GM19328 (cell line): ENCODE measurements at regions not wholly inside any gene's neighbourhood (a gene's known extent, or its start where the extent isn't known, plus 50 kb on each side); places are given as distances from the start of the nearest gene placed in this dataset.

Experiments used
- ATAC-seq: cut with Tn5 transposase; IDR thresholded peaks from one replicate; pipeline ENCODE4 v1.9.1; 2021; ENCODE audit warnings: mild to moderate bottlenecking, moderate library complexity; ENCODE audit not compliant: unreplicated experiment

- no peak for ATAC-seq
Measured at GRCh38 chr4:11342401-11342800, 86.3 kb downstream of the HS3ST1 start.

- no peak for ATAC-seq
Measured at GRCh38 chr4:11341337-11342043, 87.2 kb downstream of the HS3ST1 start.

- ATAC-seq = no peak
Measured at GRCh38 chr4:11338956-11339782, 89.5 kb downstream of the HS3ST1 start.

DNA sequence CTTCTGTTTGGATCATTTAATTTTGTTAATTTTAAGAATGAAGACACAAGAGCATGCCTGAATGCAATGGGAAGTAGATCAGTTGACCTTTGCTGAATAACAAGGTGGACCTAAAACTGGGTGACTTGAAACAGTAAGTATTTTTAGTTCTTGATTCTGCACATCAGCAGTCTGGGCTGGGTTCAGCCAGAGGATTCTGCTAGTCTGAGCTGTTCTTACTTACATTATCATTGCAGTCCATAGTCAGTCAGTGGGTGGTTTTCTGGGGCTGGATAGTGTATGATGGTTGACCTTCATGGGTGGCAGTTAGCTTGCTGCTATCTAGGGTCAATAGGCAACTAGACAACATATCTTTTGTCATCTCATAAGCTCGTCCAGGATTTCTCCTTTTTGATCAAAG lies 91.4 kb downstream of the HS3ST1 start:
- ATAC-seq = no peak

- ATAC-seq = no peak
Measured at GRCh38 chr4:11336435-11336834, 92.3 kb downstream of the HS3ST1 start.

- ATAC-seq = no peak
Measured at GRCh38 chr4:11334887-11335286, 93.8 kb downstream of the HS3ST1 start.

DNA sequence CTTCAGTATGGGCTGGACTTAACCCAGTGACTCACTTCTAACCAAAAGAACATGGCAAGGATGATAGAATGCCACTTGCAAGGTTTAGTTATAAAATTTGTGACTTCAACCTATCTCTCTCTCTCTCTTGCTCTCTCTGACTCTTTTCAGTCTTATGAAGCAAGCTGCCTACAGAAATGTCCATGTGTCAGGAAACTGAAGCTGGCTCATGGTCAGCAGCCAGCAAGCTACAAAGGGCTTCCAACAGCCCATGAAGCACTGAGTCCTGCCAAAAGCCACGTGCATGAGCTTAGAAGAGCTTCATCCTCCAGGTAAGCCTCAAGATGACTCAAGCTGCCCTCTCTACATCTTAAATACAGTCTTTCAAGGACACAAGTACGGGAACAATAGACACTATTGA lies 100.3 kb downstream of the HS3ST1 start:
- no peak for ATAC-seq

- no peak for ATAC-seq
Measured at GRCh38 chr4:11326021-11326420, 102.7 kb downstream of the HS3ST1 start.

DNA sequence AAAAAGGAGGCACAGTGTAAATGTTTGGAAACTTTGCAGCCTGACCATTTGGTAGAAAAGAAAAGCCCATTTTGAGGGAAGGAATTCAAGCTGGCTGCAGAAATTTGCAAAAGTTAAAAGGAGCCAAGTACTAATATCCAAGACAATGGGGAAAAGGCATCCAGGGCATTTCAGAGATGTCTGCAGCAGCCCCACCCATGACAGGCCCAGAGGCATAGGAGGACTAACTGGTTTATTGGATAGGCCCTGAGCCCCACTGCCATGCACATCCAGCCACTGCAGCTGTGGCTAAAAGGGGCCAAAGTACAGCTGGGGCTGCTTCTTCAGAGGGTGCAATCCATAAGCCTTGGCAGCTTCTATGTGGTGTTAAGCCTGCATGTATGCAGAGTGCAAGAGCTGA lies 104.9 kb downstream of the HS3ST1 start:
- ATAC-seq = no peak

GRCh38 chr4:11313157-11313943 lies 115.3 kb downstream of the HS3ST1 start:
- ATAC-seq = no peak

GRCh38 chr4:11312389-11312788 lies 116.3 kb downstream of the HS3ST1 start:
- ATAC-seq = no peak

GRCh38 chr4:11301075-11301660 lies 127.5 kb downstream of the HS3ST1 start:
- ATAC-seq = no peak

GRCh38 chr4:11299836-11300235 lies 128.9 kb downstream of the HS3ST1 start:
- ATAC-seq = no peak

DNA sequence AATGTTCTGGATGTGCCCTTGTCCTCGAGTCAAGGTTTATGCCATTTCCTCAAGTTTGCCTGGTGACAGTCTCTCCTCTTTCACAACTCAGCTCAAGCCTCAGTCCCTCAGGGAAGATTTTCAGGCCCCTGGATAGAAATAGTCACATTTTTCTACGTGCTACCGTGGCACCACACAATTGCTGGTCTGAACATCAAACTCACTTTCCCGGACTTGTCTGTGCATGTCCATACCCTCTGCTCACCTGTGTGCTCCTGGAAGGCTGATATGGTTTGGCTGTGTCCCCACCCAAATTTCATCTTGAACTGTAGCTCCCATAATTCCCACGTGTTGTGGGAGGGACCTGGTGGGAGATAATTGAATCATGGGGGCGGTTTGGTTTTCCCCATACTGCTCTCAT lies 129.7 kb downstream of the HS3ST1 start:
- no peak for ATAC-seq

DNA sequence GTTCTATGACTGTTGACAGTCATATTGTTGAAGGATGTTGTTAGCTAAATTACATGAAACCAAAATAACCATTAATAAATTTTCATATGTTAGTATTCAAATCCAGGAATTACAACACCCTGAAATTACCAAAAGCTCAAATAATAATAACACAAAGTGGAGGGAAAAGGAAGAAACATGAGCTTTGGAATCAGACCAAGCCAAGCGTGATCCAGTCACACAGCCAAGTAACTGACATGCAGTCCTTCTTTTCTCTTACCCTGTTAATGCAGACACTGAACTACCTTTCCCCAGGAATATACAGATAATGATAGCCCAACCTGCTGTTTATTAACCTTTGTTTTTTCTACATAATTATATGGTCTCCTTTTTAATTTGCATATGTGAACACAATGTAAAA lies 130.2 kb downstream of the HS3ST1 start:
- ATAC-seq = no peak

- ATAC-seq = no peak
Measured at GRCh38 chr4:11297627-11298026, 131.1 kb downstream of the HS3ST1 start.

DNA sequence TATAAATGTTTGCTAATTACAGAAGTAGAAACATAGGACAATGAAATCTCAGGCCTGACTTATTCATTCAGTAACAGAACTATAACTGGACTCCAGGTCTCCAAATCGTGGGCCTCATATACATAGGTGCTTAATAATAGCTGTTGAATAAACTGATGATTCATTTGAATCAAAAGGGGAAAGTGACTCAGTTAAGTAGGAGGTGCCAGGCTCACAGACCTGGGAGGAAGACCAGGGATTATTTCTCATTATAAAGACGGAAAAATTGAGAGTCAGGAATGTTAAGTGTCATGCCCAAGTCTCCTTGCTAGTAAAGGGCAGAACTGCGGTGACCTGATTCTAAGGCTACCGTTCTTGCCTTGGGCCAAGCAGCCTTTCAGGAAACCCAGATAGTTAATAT lies 131.5 kb downstream of the HS3ST1 start:
- ATAC-seq = no peak

DNA sequence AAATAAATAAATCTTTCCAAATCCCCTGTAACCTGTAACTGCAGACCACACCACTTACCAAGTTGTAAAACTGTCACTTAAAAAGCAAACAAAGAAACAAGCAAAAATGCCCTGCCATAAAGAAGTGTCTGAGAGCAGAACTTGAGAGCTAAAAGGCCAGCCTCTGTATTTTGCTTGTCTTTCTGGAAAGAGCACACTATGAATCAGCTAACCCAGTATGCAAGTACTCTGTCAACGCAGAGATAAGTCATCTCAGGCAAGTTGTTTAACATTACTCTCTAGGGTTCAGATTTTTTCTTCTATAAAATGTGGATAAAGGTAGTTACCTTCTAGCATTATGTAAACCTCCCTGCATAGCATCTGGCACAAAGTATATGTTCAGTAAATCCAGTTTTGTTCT lies 134.8 kb downstream of the HS3ST1 start:
- ATAC-seq = no peak

GRCh38 chr4:11287055-11287454 lies 141.6 kb downstream of the HS3ST1 start:
- no peak for ATAC-seq

GRCh38 chr4:11286533-11286932 lies 142.2 kb downstream of the HS3ST1 start:
- ATAC-seq = peak; percentile 75

DNA sequence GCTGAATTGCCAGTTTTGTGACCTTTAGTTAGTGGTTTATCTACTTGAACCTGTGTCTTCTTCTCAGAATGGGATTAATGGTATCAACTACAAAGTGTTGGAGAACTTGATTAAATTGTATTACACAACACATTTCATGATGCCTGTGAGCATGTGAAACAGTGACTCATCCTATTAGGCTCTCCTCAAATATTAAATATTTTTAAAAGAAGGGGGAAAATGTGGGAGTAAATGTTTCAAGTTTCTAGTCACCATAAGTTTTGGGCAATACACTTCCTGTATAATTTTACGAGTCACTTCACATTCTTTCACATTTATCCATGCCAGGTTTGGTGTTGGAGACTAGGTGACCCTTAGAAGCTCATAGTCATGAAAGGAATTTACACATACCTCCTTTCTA lies 147.0 kb downstream of the HS3ST1 start:
- no peak for ATAC-seq
